ENCODE measurements at regions not wholly inside any gene's neighbourhood (a gene's known extent, or its start where the extent isn't known, plus 50 kb on each side); places are given as distances from the start of the nearest gene placed in this dataset.

GRCh38 chr6:78465059-78465634 is 402.2 kb upstream of the IRAK1BP1 start:
- 2% methylated on average over 3 of the region's 3 CpGs for WGBS (ENCODE audit: insufficient coverage, low coverage, missing lambda C conversion rate)
- H3K4me3 ChIP-seq = no peak overlapping the region
- no peaks in the 10 kb centered on the region for H3K27me3 ChIP-seq (ENCODE audit: control insufficient read depth in 2 of 2, insufficient read depth in 2 of 2, low read length in 2 of 2)
- DNase-seq (ENCODE audit: extremely low read depth in 1 of 4, low spot score in 3 of 4) (no peak), ATAC-seq (no peak), FAIRE-seq (no peak)
- no peak overlapping the region for H2AFZ ChIP-seq (ENCODE audit: low read depth, low read length)
- no peaks in the 10 kb centered on the region for H4K20me1 ChIP-seq (replicated peaks; ENCODE audit: control insufficient read depth, insufficient read depth, low read length)
- no peaks in the 10 kb centered on the region for H3K9me3 ChIP-seq (replicated peaks; ENCODE audit: control insufficient read depth, insufficient read depth, low read depth, low read length)
- in situ Hi-C loops (cut with MboI) = no loop called here
- H3K4me1 ChIP-seq (replicated peaks in 1 of 2; ENCODE audit: control insufficient read depth in 2 of 2, insufficient read depth in 2 of 2, low read length in 2 of 2) = no peaks in the 10 kb centered on the region
- no peaks in the 10 kb centered on the region for H3K79me2 ChIP-seq (ENCODE audit: control insufficient read depth, insufficient read depth, low read length)
- TF ChIP-seq ARID2 (IDR thresholded peaks at IDR 0.05) (no peak), JUND (IDR thresholded peaks at IDR 0.05; ENCODE audit: borderline replicate concordance, low read depth, low read length) (no peak), JUND (tag; IDR thresholded peaks at IDR 0.05; ENCODE audit: borderline replicate concordance, low read depth, low read length) (no peak), CBFA2T2 (conservative IDR thresholded peaks at IDR 0.05) (no peak), ZNF263 (CRISPR knock-in tag; IDR thresholded peaks at IDR 0.05; ENCODE audit: borderline replicate concordance) (no peak), ZBTB5 (IDR thresholded peaks at IDR 0.05) (no peak), HDAC2 (IDR thresholded peaks at IDR 0.05) (no peak), KAT8 (IDR thresholded peaks at IDR 0.05; ENCODE audit: low read depth) (no peak), CBX8 (IDR thresholded peaks at IDR 0.05; ENCODE audit: borderline replicate concordance, extremely low read depth, low read depth, low read length, poor library complexity, severe bottlenecking) (no peak), CREB5 (CRISPR knock-in tag; IDR thresholded peaks at IDR 0.05) (no peak)
- POLR2A ChIA-PET = interaction anchor here (0.7 kb wide), 1 partner anchor 1303 kb away, joined by 3 read pairs; no protein-coding TSS in a partner anchor
- CTCF ChIA-PET (ENCODE audit: low intra/inter-chr PET ratio) = no interaction called here
- intact Hi-C loops (cut with micrococcal nuclease) = no loop called here
- no peak overlapping the region for H3K27ac ChIP-seq (ENCODE audit: extremely low read depth, low read depth, low read length)
- BruUV-seq (replicated peaks) = no TSS peak
- H3K36me3 ChIP-seq (ENCODE audit: control insufficient read depth, insufficient read depth, low read length) = no peaks in the 10 kb centered on the region
- H3K9ac ChIP-seq (ENCODE audit: insufficient read depth in 1 of 2, low read depth in 2 of 2, low read length in 2 of 2) = no peak overlapping the region
- no peak overlapping the region for H3K4me2 ChIP-seq (ENCODE audit: insufficient read depth, low read length)
- H3K9me1 ChIP-seq (ENCODE audit: control insufficient read depth, insufficient read depth, low read length) = no peaks in the 10 kb centered on the region

Data from K562 (cell line).